ENCODE measurements at regions not wholly inside any gene's neighbourhood (a gene's known extent, or its start where the extent isn't known, plus 50 kb on each side); places are given as distances from the start of the nearest gene placed in this dataset.

- Histone ChIP-seq H3K9ac (no peak overlapping the region), H2AFZ (no peak overlapping the region)
These were observed 649.7 kb upstream of the ANKRD30A start for GRCh38 chr10:36475746-36476145.

GRCh38 chr10:36474456-36474855 is 650.9 kb upstream of the ANKRD30A start:
- H3K4me2 ChIP-seq (ENCODE audit: low read length), result no peak overlapping the region
- TF ChIP-seq CTCF (IDR thresholded peaks at IDR 0.05), result no peak
- H3K4me3 ChIP-seq (ENCODE audit: low read depth, low read length), result no peak overlapping the region
- H3K27ac ChIP-seq, result no peak overlapping the region
- H2AFZ ChIP-seq, result no peak overlapping the region
- no peaks in the 10 kb centered on the region for H3K79me2 ChIP-seq
- no peaks in the 10 kb centered on the region for H3K27me3 ChIP-seq (ENCODE audit: control insufficient read depth, insufficient read depth, low read length)
- no peaks in the 10 kb centered on the region for H3K9me3 ChIP-seq (ENCODE audit: control insufficient read depth, low read length)
- H3K9ac ChIP-seq, result no peak overlapping the region
- no peaks in the 10 kb centered on the region for H3K4me1 ChIP-seq
- H3K36me3 ChIP-seq (ENCODE audit: control insufficient read depth, insufficient read depth, low read length), result no peaks in the 10 kb centered on the region

More at GRCh38 chr10:36475746-36476145, 649.7 kb upstream of the ANKRD30A start:
- no peak overlapping the region for H3K27ac ChIP-seq
- H3K27me3 ChIP-seq (ENCODE audit: control insufficient read depth, insufficient read depth, low read length), result no peaks in the 10 kb centered on the region
- H3K9me3 ChIP-seq (ENCODE audit: control insufficient read depth, low read length), result no peaks in the 10 kb centered on the region
- no peaks in the 10 kb centered on the region for H3K79me2 ChIP-seq
- H3K36me3 ChIP-seq (ENCODE audit: control insufficient read depth, insufficient read depth, low read length), result no peaks in the 10 kb centered on the region
- H3K4me3 ChIP-seq (ENCODE audit: low read depth, low read length), result no peak overlapping the region
- no peak overlapping the region for H3K4me2 ChIP-seq (ENCODE audit: low read length)
- no peak for TF ChIP-seq CTCF (IDR thresholded peaks at IDR 0.05)
- H3K4me1 ChIP-seq, result no peaks in the 10 kb centered on the region

GRCh38 chr10:36473122-36473521 is 652.3 kb upstream of the ANKRD30A start:
- no peak overlapping the region for H3K4me2 ChIP-seq (ENCODE audit: low read length)
- no peak overlapping the region for H2AFZ ChIP-seq
- H3K36me3 ChIP-seq (ENCODE audit: control insufficient read depth, insufficient read depth, low read length), result no peaks in the 10 kb centered on the region
- TF ChIP-seq CTCF (IDR thresholded peaks at IDR 0.05), result no peak
- H3K27me3 ChIP-seq (ENCODE audit: control insufficient read depth, insufficient read depth, low read length), result no peaks in the 10 kb centered on the region
- H3K4me1 ChIP-seq, result no peaks in the 10 kb centered on the region
- no peak overlapping the region for H3K27ac ChIP-seq
- no peaks in the 10 kb centered on the region for H3K9me3 ChIP-seq (ENCODE audit: control insufficient read depth, low read length)
- no peak overlapping the region for H3K4me3 ChIP-seq (ENCODE audit: low read depth, low read length)
- H3K79me2 ChIP-seq, result no peaks in the 10 kb centered on the region
- no peak overlapping the region for H3K9ac ChIP-seq

- Histone ChIP-seq H3K27ac (no peak overlapping the region), H2AFZ (no peak overlapping the region), H3K36me3 (ENCODE audit: control insufficient read depth, insufficient read depth, low read length) (no peaks in the 10 kb centered on the region), H3K9ac (no peak overlapping the region), H3K9me3 (ENCODE audit: control insufficient read depth, low read length) (no peaks in the 10 kb centered on the region), H3K4me2 (ENCODE audit: low read length) (no peak overlapping the region), H3K4me3 (ENCODE audit: low read depth, low read length) (no peak overlapping the region), H3K79me2 (no peaks in the 10 kb centered on the region), H3K27me3 (ENCODE audit: control insufficient read depth, insufficient read depth, low read length) (no peaks in the 10 kb centered on the region), H3K4me1 (no peaks in the 10 kb centered on the region)
- TF ChIP-seq CTCF (IDR thresholded peaks at IDR 0.05), result no peak
These were observed 655.8 kb upstream of the ANKRD30A start for GRCh38 chr10:36469585-36469984.

GRCh38 chr10:36468620-36469019 is 656.8 kb upstream of the ANKRD30A start:
- H3K9me3 ChIP-seq (ENCODE audit: control insufficient read depth, low read length), result no peaks in the 10 kb centered on the region
- no peak overlapping the region for H2AFZ ChIP-seq

More at GRCh38 chr10:36468620-36469019, 656.8 kb upstream of the ANKRD30A start:
- no peaks in the 10 kb centered on the region for H3K27me3 ChIP-seq (ENCODE audit: control insufficient read depth, insufficient read depth, low read length)
- no peaks in the 10 kb centered on the region for H3K4me1 ChIP-seq
- TF ChIP-seq CTCF (IDR thresholded peaks at IDR 0.05), result no peak
- H3K9ac ChIP-seq, result no peak overlapping the region
- H3K4me2 ChIP-seq (ENCODE audit: low read length), result no peak overlapping the region
- H3K4me3 ChIP-seq (ENCODE audit: low read depth, low read length), result no peak overlapping the region
- H3K27ac ChIP-seq, result no peak overlapping the region
- H3K79me2 ChIP-seq, result no peaks in the 10 kb centered on the region
- H3K36me3 ChIP-seq (ENCODE audit: control insufficient read depth, insufficient read depth, low read length), result no peaks in the 10 kb centered on the region

Measured in parathyroid adenoma (tissue), 2 donors.